ENCODE measurements at regions not wholly inside any gene's neighbourhood (a gene's known extent, or its start where the extent isn't known, plus 50 kb on each side); places are given as distances from the start of the nearest gene placed in this dataset.
"Not testable (repeated sequence)": the region's sequence is repeated elsewhere in the genome, so short reads cannot be mapped to it uniquely, and the experiment has no call there.

- no peak for DNase-seq
These were observed 104.4 kb downstream of the SEC23IP start for GRCh38 chr10:119996944-119997343.

DNA sequence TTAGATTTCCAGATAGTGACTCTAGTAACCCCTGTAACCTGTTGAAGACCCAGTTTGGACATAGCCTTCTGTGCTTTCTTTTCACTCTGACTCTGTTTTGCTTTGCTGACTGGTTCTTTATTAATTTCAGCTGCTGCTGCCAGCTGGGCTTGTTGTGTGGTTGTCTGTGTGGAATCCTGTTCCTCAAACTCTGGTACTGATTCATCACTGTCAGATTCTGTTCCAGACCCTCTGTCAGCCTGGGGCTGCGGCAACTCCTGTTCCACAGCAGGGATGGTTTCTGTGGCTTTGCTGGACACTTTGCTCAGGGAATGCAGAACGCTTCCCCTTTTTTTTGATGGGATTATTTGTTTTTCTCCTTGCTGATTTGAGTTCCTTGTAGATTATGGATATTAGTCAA lies 104.9 kb downstream of the SEC23IP start:
- DNase-seq: no peak

GRCh38 chr10:120002785-120003184 lies 110.3 kb downstream of the SEC23IP start:
- no peak for DNase-seq

- no peak for DNase-seq
These were observed 113.0 kb downstream of the SEC23IP start for GRCh38 chr10:120005207-120006201.

GRCh38 chr10:120007261-120007660 lies 114.7 kb downstream of the SEC23IP start:
- DNase-seq: no peak

- DNase-seq: no peak
These were observed 119.0 kb downstream of the SEC23IP start for GRCh38 chr10:120011359-120012130.

DNA sequence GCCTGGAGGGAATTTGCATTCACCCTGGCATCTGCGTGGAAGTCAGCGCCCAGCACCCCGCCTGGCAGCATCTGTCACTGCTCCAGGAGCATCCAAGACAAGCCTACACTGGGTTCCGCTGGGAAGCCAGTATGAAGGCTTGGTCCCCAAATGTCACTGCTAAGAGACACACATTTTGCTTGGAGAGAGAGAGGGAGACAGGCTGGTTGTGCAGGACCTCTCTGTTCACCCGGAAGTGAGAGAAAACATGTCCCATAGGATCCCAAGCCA lies 119.5 kb downstream of the SEC23IP start:
- no peak for DNase-seq

GRCh38 chr10:120012566-120012965 lies 120.0 kb downstream of the SEC23IP start:
- no peak for DNase-seq

DNA sequence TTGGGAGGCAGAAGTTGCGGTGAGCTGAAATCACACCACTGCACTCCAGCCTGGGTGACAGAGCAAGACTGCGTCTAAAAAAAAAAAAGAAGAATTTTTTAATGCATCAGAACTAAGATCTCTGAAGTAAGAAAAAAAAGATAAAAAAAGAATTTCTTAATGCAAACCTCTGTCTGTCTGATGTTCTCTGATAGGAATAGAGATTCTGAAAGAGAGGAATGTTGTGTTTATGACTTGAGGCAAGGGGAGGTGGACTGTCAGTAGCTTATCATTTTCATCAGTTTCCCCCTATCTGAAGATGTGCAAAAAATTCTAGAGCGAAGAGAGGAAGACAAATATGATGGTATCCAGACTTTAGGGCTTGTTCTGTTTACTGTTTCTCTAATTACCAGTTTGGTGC lies 121.5 kb downstream of the SEC23IP start:
- DNase-seq: no peak

GRCh38 chr10:120015064-120015463 lies 122.5 kb downstream of the SEC23IP start:
- DNase-seq: no peak

- no peak for DNase-seq
These were observed 124.4 kb downstream of the SEC23IP start for GRCh38 chr10:120016906-120017305.

DNA sequence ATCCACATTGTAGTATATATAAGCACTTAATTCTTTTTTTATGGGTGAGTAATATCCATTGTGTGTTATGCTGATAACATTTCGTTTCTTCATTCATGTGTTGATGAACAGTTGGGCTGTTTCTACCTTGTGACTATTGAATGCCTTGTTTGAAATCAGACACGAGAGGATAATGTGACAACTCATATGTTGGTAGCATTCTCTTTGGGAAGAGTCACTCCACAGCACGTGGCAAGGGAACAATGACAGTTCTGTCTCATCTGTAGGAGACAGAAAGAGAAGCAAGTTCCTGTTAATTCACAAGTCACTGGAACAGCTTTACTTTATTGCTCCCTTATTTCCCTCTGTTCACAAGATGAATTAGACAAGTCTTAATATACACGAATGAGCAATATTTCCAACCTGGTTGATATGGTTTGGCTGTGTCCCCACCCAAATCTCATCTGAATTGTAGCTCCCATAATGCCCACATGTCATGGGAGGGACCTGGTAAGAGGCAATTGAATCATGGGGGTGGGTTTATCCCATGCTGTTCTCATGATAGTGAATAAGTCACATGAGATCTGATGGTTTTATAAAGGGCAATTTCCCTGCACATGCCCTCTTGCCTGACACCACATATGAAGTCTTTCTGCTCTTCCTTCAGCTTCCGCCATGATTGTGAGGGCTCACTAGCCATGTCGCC lies 125.3 kb downstream of the SEC23IP start:
- DNase-seq: no peak

DNA sequence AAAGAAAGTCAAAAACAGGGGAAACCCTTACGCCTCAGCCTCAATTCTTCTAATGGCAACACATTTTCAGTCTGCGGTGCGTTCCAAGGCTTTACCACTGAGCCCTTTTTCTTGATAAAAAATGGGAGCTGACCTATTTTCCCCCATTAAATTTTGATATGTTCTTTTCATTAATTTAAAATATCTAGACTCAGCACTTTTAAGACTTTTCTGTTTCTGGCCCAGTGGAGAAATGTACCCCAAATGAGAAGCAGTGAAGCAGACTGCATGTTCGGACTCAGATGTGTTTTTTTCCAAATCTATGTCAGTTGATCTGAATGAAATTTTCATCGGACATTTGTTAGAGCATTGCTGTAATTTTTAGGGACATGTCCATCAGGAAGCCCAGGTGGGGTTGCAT lies 126.2 kb downstream of the SEC23IP start:
- no peak for DNase-seq

- no peak for DNase-seq
These were observed 127.0 kb downstream of the SEC23IP start for GRCh38 chr10:120019568-120019967.

GRCh38 chr10:120022357-120022756 lies 129.8 kb downstream of the SEC23IP start:
- DNase-seq: no peak

- no peak for DNase-seq
These were observed 141.7 kb downstream of the SEC23IP start for GRCh38 chr10:120034236-120034635.

GRCh38 chr10:120039046-120039445 lies 146.5 kb downstream of the SEC23IP start:
- no peak for DNase-seq

DNA sequence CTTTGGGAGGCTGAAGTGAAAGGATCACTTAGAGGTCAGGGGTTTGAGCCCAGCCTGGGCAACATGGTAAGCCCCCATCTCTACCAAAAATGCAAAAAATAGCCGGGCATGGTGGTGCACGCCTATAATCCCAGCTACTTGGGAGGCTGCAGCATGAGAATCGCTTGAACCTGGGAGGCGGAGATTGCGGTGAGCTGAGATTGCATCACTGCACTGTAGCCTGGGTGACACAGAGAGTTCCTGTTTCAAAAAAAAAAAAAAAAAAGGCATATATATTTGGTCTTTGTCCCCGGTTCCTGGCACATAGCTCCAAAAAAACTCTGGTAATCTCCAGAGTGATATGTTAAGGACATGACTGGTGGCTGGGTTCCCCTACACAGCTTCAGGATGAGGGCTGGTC lies 147.3 kb downstream of the SEC23IP start:
- DNase-seq: no peak

GRCh38 chr10:120041807-120042559 lies 149.5 kb downstream of the SEC23IP start:
- no peak for DNase-seq

DNA sequence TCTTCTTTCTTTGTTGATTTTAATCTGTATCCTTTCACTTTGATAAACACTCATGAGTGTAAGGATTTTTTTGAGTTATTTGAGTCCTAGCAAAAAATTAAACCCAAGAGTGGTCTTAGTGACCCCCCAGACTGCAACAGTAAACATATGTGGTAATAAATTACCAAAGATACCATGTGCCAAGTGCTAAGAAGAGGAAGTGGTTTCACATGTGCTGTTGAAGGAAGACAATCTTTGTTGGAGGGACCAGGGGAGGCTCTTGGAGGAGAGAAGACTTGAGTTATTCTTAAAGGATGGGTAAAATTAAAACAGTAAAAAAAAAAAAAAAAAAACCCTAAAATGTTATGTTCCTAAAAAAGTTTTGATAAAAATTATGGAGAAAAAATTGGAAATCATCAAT lies 150.2 kb downstream of the SEC23IP start:
- no peak for DNase-seq

- DNase-seq: not testable (repeated sequence)
These were observed 154.8 kb downstream of the SEC23IP start for GRCh38 chr10:120047373-120047772.

DNA sequence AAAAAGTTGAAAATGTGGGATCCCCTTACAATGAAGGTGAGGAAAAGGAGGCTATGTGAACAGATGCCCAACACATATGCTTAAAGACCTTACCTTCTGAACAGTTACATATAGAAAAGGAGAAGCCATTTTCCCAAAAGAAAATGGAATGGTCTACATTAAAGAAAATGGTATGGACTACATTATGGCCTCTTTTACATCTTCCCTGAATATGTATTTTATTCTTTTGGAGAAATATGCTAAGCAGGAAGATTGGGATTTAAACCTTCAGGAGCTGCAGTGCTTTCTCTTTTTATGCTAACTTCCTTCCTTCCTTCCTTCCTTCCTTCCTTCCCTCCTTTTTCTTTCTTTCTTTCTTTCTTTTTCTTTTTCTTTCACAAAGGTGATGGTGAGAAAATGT lies 155.4 kb downstream of the SEC23IP start:
- DNase-seq: no peak

DNA sequence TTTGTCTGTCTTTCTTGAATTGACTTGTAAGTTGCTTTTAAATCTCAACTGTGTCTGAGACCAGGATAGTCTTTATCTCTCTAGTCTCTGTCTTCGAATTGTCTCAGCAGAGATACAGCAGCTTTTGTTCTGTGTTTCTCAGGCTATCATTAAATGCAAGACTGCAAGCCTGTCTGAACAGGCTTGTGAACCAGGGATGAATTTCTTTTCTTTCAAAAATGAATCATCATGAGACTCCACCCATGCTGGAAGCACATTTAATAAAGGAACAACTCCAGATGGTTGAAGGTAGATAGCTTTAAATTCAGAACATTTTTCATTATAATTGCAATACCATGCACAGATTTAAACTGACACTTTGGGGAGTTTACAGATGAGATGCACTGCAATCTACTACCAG lies 155.9 kb downstream of the SEC23IP start:
- DNase-seq: no peak
